WTC11 (cell line): ENCODE measurements at regions not wholly inside any gene's neighbourhood (a gene's known extent, or its start where the extent isn't known, plus 50 kb on each side); places are given as distances from the start of the nearest gene placed in this dataset.
A peak's percentile ranks its signal among the peaks of the same experiment; 100 is the strongest.
"Not testable (repeated sequence)": the region's sequence is repeated elsewhere in the genome, so short reads cannot be mapped to it uniquely, and the experiment has no call there.

ENCODE experiments used
- ATAC-seq: fragments of 200-7000 bp; cut with Tn5 transposase; 2 replicates; pipeline ENCODE4 v1.10.0; 2021; ENCODE audit warnings: mild to moderate bottlenecking, moderate library complexity
- CTCF ChIA-PET: fragments of 300-600 bp; sonication (Branson Sonifier 250); formaldehyde crosslinking; loops from one replicate; lab custom pipeline; 2021; ENCODE audit warnings: antibody characterized with exemption; lab: Charles Lee
- POLR2A ChIA-PET: fragments of 350-600 bp; sonication (Branson Sonifier 250); formaldehyde crosslinking; loops from one replicate; lab custom pipeline; 2021; ENCODE audit warnings: antibody characterized with exemption; lab: Charles Lee
- DNase-seq: peaks from one replicate; pipeline ENCODE4 v3.0.0; 2021; ENCODE audit warnings: low spot score
- H3K27ac Mint-ChIP-seq: 2 replicates; pipeline ENCODE4 v1.8.0; 2021; ENCODE audit warnings: mixed read lengths
- H3K27me3 Mint-ChIP-seq: 2 replicates; pipeline ENCODE4 v1.8.0; 2021; ENCODE audit warnings: low read depth, mild to moderate bottlenecking, moderate library complexity, mixed read lengths
- H3K36me3 Mint-ChIP-seq: 2 replicates; pipeline ENCODE4 v1.8.0; 2021; ENCODE audit warnings: mixed read lengths
- H3K4me1 Mint-ChIP-seq: 2 replicates; pipeline ENCODE4 v1.8.0; 2022; ENCODE audit warnings: mixed read lengths
- H3K4me3 Mint-ChIP-seq: 2 replicates; pipeline ENCODE4 v1.8.0; 2021; ENCODE audit warnings: mild to moderate bottlenecking, moderate library complexity, mixed read lengths
- H3K9me3 Mint-ChIP-seq: 2 replicates; pipeline ENCODE4 v1.8.0; 2021; ENCODE audit warnings: mixed read lengths
- CREM ChIP-seq: sonication (generic); formaldehyde crosslinking; IDR thresholded peaks from 2 replicates; pipeline ENCODE4 v1.8.1; 2022; ENCODE audit warnings: mild to moderate bottlenecking, missing genetic modification reagents, moderate library complexity
- E2F1 ChIP-seq: sonication (generic); formaldehyde crosslinking; IDR thresholded peaks from 2 replicates; pipeline ENCODE4 v1.8.0; 2022; ENCODE audit warnings: mild to moderate bottlenecking, missing genetic modification reagents
- EMX1 ChIP-seq: fragments of 250-450 bp; sonication (Bioruptor Pico); IDR thresholded peaks from 2 replicates; pipeline ENCODE4 v1.8.0; 2021; ENCODE audit warnings: mild to moderate bottlenecking
- FOXJ3 ChIP-seq: sonication (generic); formaldehyde crosslinking; IDR thresholded peaks from 2 replicates; pipeline ENCODE4 v1.9.0; 2021; ENCODE audit warnings: missing genetic modification reagents, mild to moderate bottlenecking, borderline replicate concordance
- JUN ChIP-seq: sonication (generic); formaldehyde crosslinking; IDR thresholded peaks from 2 replicates; pipeline ENCODE4 v1.8.0; 2023; ENCODE audit warnings: mild to moderate bottlenecking, missing genetic modification reagents
- KAT7 ChIP-seq: sonication (generic); formaldehyde crosslinking; IDR thresholded peaks from 2 replicates; pipeline ENCODE4 v1.8.1; 2023; ENCODE audit warnings: missing genetic modification reagents, mild to moderate bottlenecking, borderline replicate concordance
- NR2C2 ChIP-seq: sonication (generic); formaldehyde crosslinking; IDR thresholded peaks from 2 replicates; pipeline ENCODE4 v1.8.0; 2022; ENCODE audit warnings: mild to moderate bottlenecking, missing genetic modification reagents
- NR3C1 ChIP-seq: sonication (generic); formaldehyde crosslinking; conservative IDR thresholded peaks from 2 replicates; pipeline ENCODE4 v1.8.1; 2023; ENCODE audit warnings: low read depth, mild to moderate bottlenecking, missing genetic modification reagents
- RORB ChIP-seq: fragments of 250-450 bp; sonication (Bioruptor Pico); IDR thresholded peaks from 2 replicates; pipeline ENCODE4 v1.9.0; 2021; ENCODE audit warnings: mild to moderate bottlenecking
- TCF7 ChIP-seq: sonication (generic); formaldehyde crosslinking; IDR thresholded peaks from 2 replicates; pipeline ENCODE4 v1.8.0; 2022; ENCODE audit warnings: mild to moderate bottlenecking, low read depth, missing genetic modification reagents, moderate library complexity
- TEAD4 ChIP-seq: sonication (generic); formaldehyde crosslinking; IDR thresholded peaks from 2 replicates; pipeline ENCODE4 v1.8.0; 2022; ENCODE audit warnings: mild to moderate bottlenecking, missing genetic modification reagents
- ZNF232 ChIP-seq: sonication (generic); formaldehyde crosslinking; IDR thresholded peaks from 2 replicates; pipeline ENCODE4 v1.8.0; 2022; ENCODE audit warnings: mild to moderate bottlenecking, missing genetic modification reagents
- ZNF671 ChIP-seq: fragments of 250-450 bp; sonication (Bioruptor Pico); IDR thresholded peaks from 2 replicates; pipeline ENCODE4 v1.8.0; 2021; ENCODE audit warnings: mild to moderate bottlenecking
- TF ChIP-seq, protein P1 (sequence below): sonication (generic); formaldehyde crosslinking; IDR thresholded peaks from 2 replicates; pipeline ENCODE4 v1.8.1; 2022; ENCODE audit warnings: mild to moderate bottlenecking, moderate library complexity, missing genetic modification reagents
- TF ChIP-seq, protein P2 (sequence below): fragments of 250-450 bp; sonication (Bioruptor Pico); IDR thresholded peaks from 2 replicates; pipeline ENCODE4 v1.9.0; 2021; ENCODE audit warnings: mild to moderate bottlenecking
- TF ChIP-seq, protein P3 (sequence below): fragments of 250-450 bp; sonication (Bioruptor Pico); IDR thresholded peaks from 2 replicates; pipeline ENCODE4 v1.8.0; 2021; ENCODE audit warnings: mild to moderate bottlenecking
- TF ChIP-seq, protein P4 (sequence below): sonication (generic); formaldehyde crosslinking; conservative IDR thresholded peaks from 2 replicates; pipeline ENCODE4 v1.8.1; 2023; ENCODE audit warnings: mild to moderate bottlenecking, low read depth, missing genetic modification reagents, moderate library complexity
- TF ChIP-seq, protein P5 (sequence below): fragments of 250-450 bp; sonication (Bioruptor Pico); IDR thresholded peaks from 2 replicates; pipeline ENCODE4 v1.9.0; 2021; ENCODE audit warnings: moderate library complexity, mild to moderate bottlenecking, inconsistent platforms, borderline replicate concordance
- TF ChIP-seq, protein P6 (sequence below): fragments of 200-600 bp; IDR thresholded peaks from 2 replicates; pipeline ENCODE4 v1.8.0; 2022; ENCODE audit warnings: antibody characterized with exemption

- TF ChIP-seq, protein P1, sequence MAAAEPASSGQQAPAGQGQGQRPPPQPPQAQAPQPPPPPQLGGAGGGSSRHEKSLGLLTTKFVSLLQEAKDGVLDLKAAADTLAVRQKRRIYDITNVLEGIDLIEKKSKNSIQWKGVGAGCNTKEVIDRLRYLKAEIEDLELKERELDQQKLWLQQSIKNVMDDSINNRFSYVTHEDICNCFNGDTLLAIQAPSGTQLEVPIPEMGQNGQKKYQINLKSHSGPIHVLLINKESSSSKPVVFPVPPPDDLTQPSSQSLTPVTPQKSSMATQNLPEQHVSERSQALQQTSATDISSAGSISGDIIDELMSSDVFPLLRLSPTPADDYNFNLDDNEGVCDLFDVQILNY, result no peak
- TF ChIP-seq, protein P2, sequence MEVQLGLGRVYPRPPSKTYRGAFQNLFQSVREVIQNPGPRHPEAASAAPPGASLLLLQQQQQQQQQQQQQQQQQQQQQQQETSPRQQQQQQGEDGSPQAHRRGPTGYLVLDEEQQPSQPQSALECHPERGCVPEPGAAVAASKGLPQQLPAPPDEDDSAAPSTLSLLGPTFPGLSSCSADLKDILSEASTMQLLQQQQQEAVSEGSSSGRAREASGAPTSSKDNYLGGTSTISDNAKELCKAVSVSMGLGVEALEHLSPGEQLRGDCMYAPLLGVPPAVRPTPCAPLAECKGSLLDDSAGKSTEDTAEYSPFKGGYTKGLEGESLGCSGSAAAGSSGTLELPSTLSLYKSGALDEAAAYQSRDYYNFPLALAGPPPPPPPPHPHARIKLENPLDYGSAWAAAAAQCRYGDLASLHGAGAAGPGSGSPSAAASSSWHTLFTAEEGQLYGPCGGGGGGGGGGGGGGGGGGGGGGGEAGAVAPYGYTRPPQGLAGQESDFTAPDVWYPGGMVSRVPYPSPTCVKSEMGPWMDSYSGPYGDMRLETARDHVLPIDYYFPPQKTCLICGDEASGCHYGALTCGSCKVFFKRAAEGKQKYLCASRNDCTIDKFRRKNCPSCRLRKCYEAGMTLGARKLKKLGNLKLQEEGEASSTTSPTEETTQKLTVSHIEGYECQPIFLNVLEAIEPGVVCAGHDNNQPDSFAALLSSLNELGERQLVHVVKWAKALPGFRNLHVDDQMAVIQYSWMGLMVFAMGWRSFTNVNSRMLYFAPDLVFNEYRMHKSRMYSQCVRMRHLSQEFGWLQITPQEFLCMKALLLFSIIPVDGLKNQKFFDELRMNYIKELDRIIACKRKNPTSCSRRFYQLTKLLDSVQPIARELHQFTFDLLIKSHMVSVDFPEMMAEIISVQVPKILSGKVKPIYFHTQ (CRISPR knock-in tag), result no peak
- TF ChIP-seq ZNF671 (CRISPR knock-in tag) (no peak), TEAD4 (CRISPR knock-in tag) (no peak), JUN (CRISPR knock-in tag) (no peak), NR3C1 (CRISPR knock-in tag) (no peak), FOXJ3 (CRISPR knock-in tag) (no peak), TCF7 (CRISPR knock-in tag) (no peak)
- TF ChIP-seq, protein P3, sequence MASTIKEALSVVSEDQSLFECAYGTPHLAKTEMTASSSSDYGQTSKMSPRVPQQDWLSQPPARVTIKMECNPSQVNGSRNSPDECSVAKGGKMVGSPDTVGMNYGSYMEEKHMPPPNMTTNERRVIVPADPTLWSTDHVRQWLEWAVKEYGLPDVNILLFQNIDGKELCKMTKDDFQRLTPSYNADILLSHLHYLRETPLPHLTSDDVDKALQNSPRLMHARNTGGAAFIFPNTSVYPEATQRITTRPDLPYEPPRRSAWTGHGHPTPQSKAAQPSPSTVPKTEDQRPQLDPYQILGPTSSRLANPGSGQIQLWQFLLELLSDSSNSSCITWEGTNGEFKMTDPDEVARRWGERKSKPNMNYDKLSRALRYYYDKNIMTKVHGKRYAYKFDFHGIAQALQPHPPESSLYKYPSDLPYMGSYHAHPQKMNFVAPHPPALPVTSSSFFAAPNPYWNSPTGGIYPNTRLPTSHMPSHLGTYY (CRISPR knock-in tag), result no peak
Measured at GRCh38 chr17:68670967-68671693, 70.0 kb upstream of the FAM20A start (continued).

GRCh38 chr17:68666438-68666837 lies 65.3 kb upstream of the FAM20A start:
- H3K9me3 Mint-ChIP-seq, DNase-seq, H3K36me3 Mint-ChIP-seq, CTCF ChIA-PET, H3K27ac Mint-ChIP-seq, ATAC-seq, H3K4me3 Mint-ChIP-seq, POLR2A ChIA-PET, H3K27me3 Mint-ChIP-seq: not testable (repeated sequence)
- peaks cover 23% of the 10 kb centered on the region for H3K4me1 Mint-ChIP-seq

DNA sequence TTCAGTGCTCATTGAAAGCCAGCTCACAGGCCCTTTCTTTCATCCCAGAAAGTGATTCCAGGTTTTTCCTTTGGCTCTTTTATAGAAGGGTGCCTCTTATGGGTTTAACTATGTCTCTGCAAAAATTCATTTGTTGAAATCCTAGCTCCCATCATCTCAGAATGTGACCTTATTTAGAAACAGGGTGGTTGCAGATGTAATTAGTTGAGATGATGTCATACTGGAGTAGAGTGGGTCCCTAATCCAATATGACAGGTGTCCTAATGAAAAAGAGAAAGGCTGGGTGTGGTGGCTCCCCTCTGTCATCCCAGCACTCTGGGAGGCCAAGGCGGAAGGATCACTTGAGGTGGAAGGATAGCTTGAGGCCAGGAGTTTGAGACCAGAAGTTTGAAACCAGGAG lies 64.2 kb upstream of the FAM20A start:
- peaks cover 8% of the 10 kb centered on the region for H3K36me3 Mint-ChIP-seq
- H3K4me3 Mint-ChIP-seq, result no peak overlapping the region
- H3K9me3 Mint-ChIP-seq, result peaks cover 9% of the 10 kb centered on the region
- H3K27ac Mint-ChIP-seq, result no peak overlapping the region
- H3K4me1 Mint-ChIP-seq, result peaks cover 33% of the 10 kb centered on the region
- ChIA-PET CTCF (interaction anchor here (0.6 kb wide), 1 partner anchor 317 kb away, joined by 5 read pairs; no protein-coding TSS in a partner anchor), POLR2A (no interaction called here)
- ATAC-seq, result no peak
- no peaks in the 10 kb centered on the region; the same call in 1 of the 2 replicates for H3K27me3 Mint-ChIP-seq
- TF ChIP-seq, protein P4, sequence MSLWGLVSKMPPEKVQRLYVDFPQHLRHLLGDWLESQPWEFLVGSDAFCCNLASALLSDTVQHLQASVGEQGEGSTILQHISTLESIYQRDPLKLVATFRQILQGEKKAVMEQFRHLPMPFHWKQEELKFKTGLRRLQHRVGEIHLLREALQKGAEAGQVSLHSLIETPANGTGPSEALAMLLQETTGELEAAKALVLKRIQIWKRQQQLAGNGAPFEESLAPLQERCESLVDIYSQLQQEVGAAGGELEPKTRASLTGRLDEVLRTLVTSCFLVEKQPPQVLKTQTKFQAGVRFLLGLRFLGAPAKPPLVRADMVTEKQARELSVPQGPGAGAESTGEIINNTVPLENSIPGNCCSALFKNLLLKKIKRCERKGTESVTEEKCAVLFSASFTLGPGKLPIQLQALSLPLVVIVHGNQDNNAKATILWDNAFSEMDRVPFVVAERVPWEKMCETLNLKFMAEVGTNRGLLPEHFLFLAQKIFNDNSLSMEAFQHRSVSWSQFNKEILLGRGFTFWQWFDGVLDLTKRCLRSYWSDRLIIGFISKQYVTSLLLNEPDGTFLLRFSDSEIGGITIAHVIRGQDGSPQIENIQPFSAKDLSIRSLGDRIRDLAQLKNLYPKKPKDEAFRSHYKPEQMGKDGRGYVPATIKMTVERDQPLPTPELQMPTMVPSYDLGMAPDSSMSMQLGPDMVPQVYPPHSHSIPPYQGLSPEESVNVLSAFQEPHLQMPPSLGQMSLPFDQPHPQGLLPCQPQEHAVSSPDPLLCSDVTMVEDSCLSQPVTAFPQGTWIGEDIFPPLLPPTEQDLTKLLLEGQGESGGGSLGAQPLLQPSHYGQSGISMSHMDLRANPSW (CRISPR knock-in tag), result no peak
- DNase-seq, result no peak

DNA sequence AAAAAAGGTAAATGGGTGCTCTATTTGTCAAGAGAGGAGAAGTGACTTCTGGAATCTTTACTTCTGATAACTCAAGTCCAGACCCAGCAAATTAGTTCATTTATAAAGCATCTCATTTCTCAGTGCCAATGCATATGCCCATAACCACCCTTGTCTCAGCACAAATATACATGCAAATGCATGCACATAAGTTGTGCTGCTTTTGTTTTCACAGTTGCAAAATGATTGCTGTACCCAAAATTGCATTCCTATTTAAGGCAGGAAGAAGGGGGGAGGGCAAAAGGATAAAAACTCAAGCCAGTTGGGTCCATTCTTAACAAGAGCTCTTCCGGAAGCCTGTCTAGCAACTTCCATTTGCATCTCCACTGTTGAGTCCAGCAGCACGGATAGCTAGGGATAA lies 61.3 kb upstream of the FAM20A start:
- Mint-ChIP-seq H3K4me1 (peaks cover 35% of the 10 kb centered on the region), H3K36me3 (peaks cover 8% of the 10 kb centered on the region), H3K4me3 (no peak overlapping the region), H3K27ac (peak overlapping the region; percentile 31; the same call in 1 of the 2 replicates), H3K9me3 (peaks cover 9% of the 10 kb centered on the region), H3K27me3 (no peaks in the 10 kb centered on the region)
- DNase-seq, result no peak
- CTCF ChIA-PET, result no interaction called here
- POLR2A ChIA-PET, result no interaction called here
- no peak for ATAC-seq
- TF ChIP-seq ZNF232 (CRISPR knock-in tag) (no peak), NR2C2 (CRISPR knock-in tag) (no peak), RORB (CRISPR knock-in tag) (no peak), EMX1 (CRISPR knock-in tag) (no peak), KAT7 (CRISPR knock-in tag) (no peak), CREM (CRISPR knock-in tag) (no peak), E2F1 (CRISPR knock-in tag) (no peak)
- TF ChIP-seq, protein P5, sequence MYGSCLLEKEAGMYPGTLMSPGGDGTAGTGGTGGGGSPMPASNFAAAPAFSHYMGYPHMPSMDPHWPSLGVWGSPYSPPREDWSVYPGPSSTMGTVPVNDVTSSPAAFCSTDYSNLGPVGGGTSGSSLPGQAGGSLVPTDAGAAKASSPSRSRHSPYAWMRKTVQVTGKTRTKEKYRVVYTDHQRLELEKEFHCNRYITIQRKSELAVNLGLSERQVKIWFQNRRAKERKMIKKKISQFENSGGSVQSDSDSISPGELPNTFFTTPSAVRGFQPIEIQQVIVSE (CRISPR knock-in tag), result no peak
- TF ChIP-seq, protein P6, sequence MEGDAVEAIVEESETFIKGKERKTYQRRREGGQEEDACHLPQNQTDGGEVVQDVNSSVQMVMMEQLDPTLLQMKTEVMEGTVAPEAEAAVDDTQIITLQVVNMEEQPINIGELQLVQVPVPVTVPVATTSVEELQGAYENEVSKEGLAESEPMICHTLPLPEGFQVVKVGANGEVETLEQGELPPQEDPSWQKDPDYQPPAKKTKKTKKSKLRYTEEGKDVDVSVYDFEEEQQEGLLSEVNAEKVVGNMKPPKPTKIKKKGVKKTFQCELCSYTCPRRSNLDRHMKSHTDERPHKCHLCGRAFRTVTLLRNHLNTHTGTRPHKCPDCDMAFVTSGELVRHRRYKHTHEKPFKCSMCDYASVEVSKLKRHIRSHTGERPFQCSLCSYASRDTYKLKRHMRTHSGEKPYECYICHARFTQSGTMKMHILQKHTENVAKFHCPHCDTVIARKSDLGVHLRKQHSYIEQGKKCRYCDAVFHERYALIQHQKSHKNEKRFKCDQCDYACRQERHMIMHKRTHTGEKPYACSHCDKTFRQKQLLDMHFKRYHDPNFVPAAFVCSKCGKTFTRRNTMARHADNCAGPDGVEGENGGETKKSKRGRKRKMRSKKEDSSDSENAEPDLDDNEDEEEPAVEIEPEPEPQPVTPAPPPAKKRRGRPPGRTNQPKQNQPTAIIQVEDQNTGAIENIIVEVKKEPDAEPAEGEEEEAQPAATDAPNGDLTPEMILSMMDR, result no peak
